GM18909 (cell line): ENCODE measurements at regions not wholly inside any gene's neighbourhood (a gene's known extent, or its start where the extent isn't known, plus 50 kb on each side); places are given as distances from the start of the nearest gene placed in this dataset.

ENCODE experiments used
- ATAC-seq: cut with Tn5 transposase; IDR thresholded peaks from one replicate; pipeline ENCODE4 v1.9.1; 2021; ENCODE audit warnings: mild to moderate bottlenecking; ENCODE audit not compliant: unreplicated experiment, poor library complexity

GRCh38 chr5:171509467-171509866 lies 90.0 kb downstream of the FGF18 start:
- no peak for ATAC-seq

- ATAC-seq: no peak
Measured at GRCh38 chr5:171512397-171512796, 93.0 kb downstream of the FGF18 start.

- ATAC-seq: no peak
Measured at GRCh38 chr5:171513591-171513990, 94.1 kb downstream of the FGF18 start.

- ATAC-seq: no peak
Measured at GRCh38 chr5:171518916-171519315, 99.5 kb downstream of the FGF18 start.

- ATAC-seq: no peak
Measured at GRCh38 chr5:171520300-171521174, 101.1 kb downstream of the FGF18 start.

- ATAC-seq: no peak
Measured at GRCh38 chr5:171521219-171521633, 101.8 kb downstream of the FGF18 start.

GRCh38 chr5:171521679-171522078 lies 102.2 kb downstream of the FGF18 start:
- no peak for ATAC-seq

- ATAC-seq: no peak
Measured at GRCh38 chr5:171523781-171524180, 104.3 kb downstream of the FGF18 start.

GRCh38 chr5:171524466-171524865 lies 105.0 kb downstream of the FGF18 start:
- no peak for ATAC-seq

GRCh38 chr5:171525085-171525484 lies 105.6 kb downstream of the FGF18 start:
- ATAC-seq: no peak

GRCh38 chr5:171528036-171528435 lies 108.6 kb downstream of the FGF18 start:
- no peak for ATAC-seq

- no peak for ATAC-seq
Measured at GRCh38 chr5:171528865-171529614, 109.6 kb downstream of the FGF18 start.

GRCh38 chr5:171531638-171532037 lies 112.2 kb downstream of the FGF18 start:
- ATAC-seq: no peak

GRCh38 chr5:171533153-171533552 lies 113.7 kb downstream of the FGF18 start:
- no peak for ATAC-seq

GRCh38 chr5:171534043-171534895 lies 114.8 kb downstream of the FGF18 start:
- ATAC-seq: no peak

GRCh38 chr5:171535162-171535561 lies 115.7 kb downstream of the FGF18 start:
- ATAC-seq: no peak

- no peak for ATAC-seq
Measured at GRCh38 chr5:171537070-171537849, 117.8 kb downstream of the FGF18 start.

- ATAC-seq: no peak
Measured at GRCh38 chr5:171537923-171538537, 118.6 kb downstream of the FGF18 start.

- no peak for ATAC-seq
Measured at GRCh38 chr5:171538681-171539080, 119.2 kb downstream of the FGF18 start.
